ENCODE measurements at regions not wholly inside any gene's neighbourhood (a gene's known extent, or its start where the extent isn't known, plus 50 kb on each side); places are given as distances from the start of the nearest gene placed in this dataset.

- ChIA-PET CTCF (no interaction called here), POLR2A (no interaction called here)
- DNase-seq (ENCODE audit: extremely low spot score), result no peak
- TF ChIP-seq BHLHE40 (IDR thresholded peaks at IDR 0.05; ENCODE audit: borderline replicate concordance) (no peak), SUZ12 (IDR thresholded peaks at IDR 0.05) (no peak), ELF4 (IDR thresholded peaks at IDR 0.05) (no peak), TARDBP (IDR thresholded peaks at IDR 0.05) (no peak), HDGF (IDR thresholded peaks at IDR 0.05; ENCODE audit: borderline replicate concordance) (no peak), FOXK2 (IDR thresholded peaks at IDR 0.05) (no peak), PKNOX1 (IDR thresholded peaks at IDR 0.05) (no peak), CTBP1 (IDR thresholded peaks at IDR 0.05; ENCODE audit: borderline replicate concordance) (no peak), ZNF384 (IDR thresholded peaks at IDR 0.05) (no peak), NFRKB (IDR thresholded peaks at IDR 0.05) (no peak), ARNT (IDR thresholded peaks at IDR 0.05) (no peak), FOXA1 (IDR thresholded peaks at IDR 0.05) (no peak), L3MBTL2 (conservative IDR thresholded peaks at IDR 0.05) (no peak)
These were observed 315.4 kb upstream of the CDYL start for GRCh38 chr6:4460586-4461475.

GRCh38 chr6:4459996-4460395, 316.2 kb upstream of the CDYL start:
- no peak for DNase-seq (ENCODE audit: extremely low spot score)
- TF ChIP-seq HDGF (IDR thresholded peaks at IDR 0.05; ENCODE audit: borderline replicate concordance) (no peak), PKNOX1 (IDR thresholded peaks at IDR 0.05) (no peak), SP1 (IDR thresholded peaks at IDR 0.05) (no peak), FOXA1 (IDR thresholded peaks at IDR 0.05) (no peak), NFRKB (IDR thresholded peaks at IDR 0.05) (no peak), ZNF384 (IDR thresholded peaks at IDR 0.05) (no peak)
- CTCF ChIA-PET, result no interaction called here
- POLR2A ChIA-PET, result no interaction called here

DNA sequence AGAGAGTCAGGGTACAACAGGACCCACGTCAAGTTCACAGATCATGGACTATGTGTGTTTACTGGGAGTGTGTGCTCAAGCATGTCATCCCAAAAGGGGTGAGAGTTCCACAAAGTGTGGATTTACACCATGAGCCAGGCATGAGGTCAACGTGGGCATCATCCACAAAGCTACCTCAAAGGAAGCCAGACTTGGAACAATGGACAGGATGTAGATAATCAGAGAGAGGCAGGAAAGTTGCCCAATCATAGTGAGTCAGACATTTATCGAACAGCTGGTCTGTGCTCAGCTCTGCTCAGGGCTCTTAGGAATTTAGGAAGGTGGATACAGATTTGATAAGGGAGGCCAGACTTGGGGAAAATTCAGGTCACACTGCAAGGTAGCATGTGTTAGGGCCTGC, 317.2 kb upstream of the CDYL start:
- TF ChIP-seq HDGF (IDR thresholded peaks at IDR 0.05; ENCODE audit: borderline replicate concordance) (no peak), L3MBTL2 (conservative IDR thresholded peaks at IDR 0.05) (no peak), PKNOX1 (IDR thresholded peaks at IDR 0.05) (no peak), ZNF384 (IDR thresholded peaks at IDR 0.05) (no peak), ARNT (IDR thresholded peaks at IDR 0.05) (no peak), SUZ12 (IDR thresholded peaks at IDR 0.05) (no peak), FOXA1 (IDR thresholded peaks at IDR 0.05) (no peak), FOXM1 (IDR thresholded peaks at IDR 0.05; ENCODE audit: borderline replicate concordance) (no peak), NFRKB (IDR thresholded peaks at IDR 0.05) (no peak), BHLHE40 (IDR thresholded peaks at IDR 0.05; ENCODE audit: borderline replicate concordance) (no peak), LEF1 (IDR thresholded peaks at IDR 0.05; ENCODE audit: borderline replicate concordance) (no peak), TARDBP (IDR thresholded peaks at IDR 0.05) (no peak), CTBP1 (IDR thresholded peaks at IDR 0.05; ENCODE audit: borderline replicate concordance) (no peak), ELF4 (IDR thresholded peaks at IDR 0.05) (no peak), FOXK2 (IDR thresholded peaks at IDR 0.05) (no peak), SP1 (IDR thresholded peaks at IDR 0.05) (no peak)
- POLR2A ChIA-PET, result no interaction called here
- DNase-seq (ENCODE audit: extremely low spot score), result no peak
- CTCF ChIA-PET, result no interaction called here

GRCh38 chr6:4451718-4452117, 316.3 kb upstream of the ECI2 start:
- POLR2A ChIA-PET, result no interaction called here
- DNase-seq (ENCODE audit: extremely low spot score), result no peak
- TF ChIP-seq TARDBP (IDR thresholded peaks at IDR 0.05), result no peak
- no peak for TF ChIP-seq FOXK2 (IDR thresholded peaks at IDR 0.05)
- TF ChIP-seq L3MBTL2 (conservative IDR thresholded peaks at IDR 0.05), result no peak
- TF ChIP-seq HDGF (IDR thresholded peaks at IDR 0.05; ENCODE audit: borderline replicate concordance), result no peak
- TF ChIP-seq ARNT (IDR thresholded peaks at IDR 0.05), result no peak
- TF ChIP-seq NFRKB (IDR thresholded peaks at IDR 0.05), result no peak
- no peak for TF ChIP-seq FOXA1 (IDR thresholded peaks at IDR 0.05)
- CTCF ChIA-PET, result no interaction called here

DNA sequence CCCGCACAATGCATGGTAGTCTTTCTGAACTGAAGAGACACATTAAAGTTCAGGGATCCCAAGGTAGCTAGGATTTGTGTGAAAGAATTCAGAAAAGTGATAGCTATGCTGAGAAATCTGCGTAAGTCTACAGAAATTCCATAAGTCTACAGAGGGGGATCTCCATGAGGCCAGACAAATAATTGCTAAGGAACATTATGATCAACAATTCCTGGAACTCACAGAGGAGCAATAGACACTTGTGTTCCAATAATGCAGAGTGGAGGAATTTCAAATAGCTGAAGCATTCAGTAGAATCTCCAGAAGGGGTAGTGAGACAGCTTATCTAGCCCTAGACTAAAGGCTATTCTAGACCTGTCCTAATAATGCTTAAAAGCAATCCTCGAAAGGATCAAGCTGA, 315.7 kb upstream of the ECI2 start:
- TF ChIP-seq ARNT (IDR thresholded peaks at IDR 0.05) (no peak), SP1 (IDR thresholded peaks at IDR 0.05) (no peak), ZNF384 (IDR thresholded peaks at IDR 0.05) (no peak), ELF4 (IDR thresholded peaks at IDR 0.05) (no peak), BHLHE40 (IDR thresholded peaks at IDR 0.05; ENCODE audit: borderline replicate concordance) (no peak), HDGF (IDR thresholded peaks at IDR 0.05; ENCODE audit: borderline replicate concordance) (no peak), NFRKB (IDR thresholded peaks at IDR 0.05) (no peak), FOXA1 (IDR thresholded peaks at IDR 0.05) (no peak), L3MBTL2 (conservative IDR thresholded peaks at IDR 0.05) (no peak), TARDBP (IDR thresholded peaks at IDR 0.05) (no peak), LEF1 (IDR thresholded peaks at IDR 0.05; ENCODE audit: borderline replicate concordance) (no peak), PKNOX1 (IDR thresholded peaks at IDR 0.05) (no peak)
- CTCF ChIA-PET, result no interaction called here
- POLR2A ChIA-PET, result no interaction called here
- DNase-seq (ENCODE audit: extremely low spot score), result no peak

DNA sequence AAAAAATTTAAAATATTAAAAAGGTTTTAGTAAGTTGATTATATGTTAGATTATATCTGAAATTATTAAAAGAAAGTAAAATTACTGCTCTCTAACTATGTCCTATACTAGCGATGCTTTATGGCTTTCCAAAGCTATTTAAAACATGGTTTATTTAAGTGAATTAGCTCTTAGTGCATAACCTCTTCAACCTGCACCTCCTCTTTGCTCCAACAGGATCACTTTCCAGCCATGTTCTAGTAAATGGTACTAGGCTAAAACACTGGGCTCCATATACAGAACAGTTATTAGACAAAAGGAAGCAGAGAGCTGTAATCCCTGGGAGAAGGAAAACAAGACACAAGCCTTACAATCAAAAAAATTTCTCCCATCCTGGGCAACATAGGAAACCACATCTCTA, 314.9 kb upstream of the ECI2 start:
- POLR2A ChIA-PET, result no interaction called here

More for the DNA sequence above, 314.9 kb upstream of the ECI2 start:
- TF ChIP-seq BHLHE40 (IDR thresholded peaks at IDR 0.05; ENCODE audit: borderline replicate concordance), result no peak
- no peak for TF ChIP-seq L3MBTL2 (conservative IDR thresholded peaks at IDR 0.05)
- TF ChIP-seq FOXK2 (IDR thresholded peaks at IDR 0.05), result no peak
- TF ChIP-seq CTBP1 (IDR thresholded peaks at IDR 0.05; ENCODE audit: borderline replicate concordance), result no peak
- TF ChIP-seq SUZ12 (IDR thresholded peaks at IDR 0.05), result no peak
- no peak for TF ChIP-seq HDGF (IDR thresholded peaks at IDR 0.05; ENCODE audit: borderline replicate concordance)
- no peak for TF ChIP-seq NFRKB (IDR thresholded peaks at IDR 0.05)
- no peak for TF ChIP-seq LEF1 (IDR thresholded peaks at IDR 0.05; ENCODE audit: borderline replicate concordance)
- no peak for TF ChIP-seq ZNF384 (IDR thresholded peaks at IDR 0.05)
- no peak for TF ChIP-seq PKNOX1 (IDR thresholded peaks at IDR 0.05)
- no peak for DNase-seq (ENCODE audit: extremely low spot score)
- CTCF ChIA-PET, result no interaction called here

All from HEK293T (cell line).